Stromal cell of bone marrow (primary cell): ENCODE measurements at regions not wholly inside any gene's neighbourhood (a gene's known extent, or its start where the extent isn't known, plus 50 kb on each side); places are given as distances from the start of the nearest gene placed in this dataset.

Source experiments
- DNase-seq: peaks from one replicate; pipeline ENCODE4 v3.0.0-alpha.2; 2012; ENCODE audit warnings: low read depth

- peak; percentile 56 for DNase-seq
Observed at GRCh38 chrX:26032111-26032912, 105.8 kb upstream of the MAGEB18 start.

- no peak for DNase-seq
Observed at GRCh38 chrX:26037367-26037766, 100.8 kb upstream of the MAGEB18 start.

DNA sequence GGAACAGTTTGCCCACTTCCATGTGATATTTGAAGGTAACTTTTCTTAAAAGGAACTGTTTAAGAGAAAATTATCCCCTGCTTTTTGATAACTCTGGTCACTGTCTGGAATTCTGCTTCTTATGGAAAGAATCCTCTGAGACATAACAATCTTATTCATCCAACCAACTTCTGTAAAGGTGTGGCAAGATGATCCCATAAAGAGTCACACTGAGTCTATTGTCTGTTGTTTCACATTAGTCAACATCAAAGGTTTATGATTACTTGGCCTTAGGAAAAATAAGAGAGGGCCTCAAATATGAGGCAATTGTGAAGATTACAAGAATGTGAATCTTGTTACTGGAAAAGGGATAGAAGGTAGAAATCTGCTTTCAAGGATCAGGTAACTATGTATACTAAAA is 88.0 kb upstream of the MAGEB18 start:
- no peak for DNase-seq

DNA sequence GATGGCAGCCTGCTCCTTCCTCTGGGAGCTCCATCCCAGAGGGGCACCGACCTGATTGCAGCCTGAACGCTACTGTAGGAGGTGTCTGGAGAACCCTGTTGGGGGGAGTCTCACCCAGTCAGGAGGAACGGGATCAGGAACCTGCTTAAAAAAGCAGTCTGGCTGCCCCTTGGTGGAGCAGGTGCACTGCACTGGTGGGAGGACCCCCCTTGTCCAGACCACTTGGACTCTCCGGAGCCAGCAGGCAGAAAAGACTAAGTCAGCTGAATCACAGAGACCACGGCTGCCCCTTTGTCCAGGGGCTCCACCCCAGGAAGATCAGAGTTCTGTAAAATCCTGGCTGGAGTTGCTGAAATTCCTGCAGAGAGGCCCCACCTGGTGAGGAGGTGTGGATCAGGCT is 67.3 kb upstream of the MAGEB18 start:
- DNase-seq: no peak

DNA sequence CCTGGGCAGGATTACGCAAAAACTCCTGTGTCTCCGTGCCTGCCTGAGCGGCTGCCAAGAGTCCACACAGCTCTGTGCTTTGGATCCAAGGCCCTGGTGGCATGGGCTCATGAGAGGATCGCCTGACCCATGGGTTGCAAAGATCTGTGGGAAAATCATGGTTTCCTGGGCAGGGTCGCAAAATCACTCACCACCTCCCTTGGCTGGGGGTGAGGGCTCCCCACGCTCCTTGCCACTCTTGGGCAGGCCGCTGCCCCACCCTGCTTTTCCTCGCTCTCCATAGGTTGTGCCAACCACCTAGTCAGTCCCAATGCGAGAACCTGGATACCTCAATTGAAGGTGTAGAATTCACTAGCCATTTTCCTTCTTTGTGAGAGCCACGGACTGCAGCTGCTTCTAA is 66.5 kb upstream of the MAGEB18 start:
- DNase-seq: no peak

DNA sequence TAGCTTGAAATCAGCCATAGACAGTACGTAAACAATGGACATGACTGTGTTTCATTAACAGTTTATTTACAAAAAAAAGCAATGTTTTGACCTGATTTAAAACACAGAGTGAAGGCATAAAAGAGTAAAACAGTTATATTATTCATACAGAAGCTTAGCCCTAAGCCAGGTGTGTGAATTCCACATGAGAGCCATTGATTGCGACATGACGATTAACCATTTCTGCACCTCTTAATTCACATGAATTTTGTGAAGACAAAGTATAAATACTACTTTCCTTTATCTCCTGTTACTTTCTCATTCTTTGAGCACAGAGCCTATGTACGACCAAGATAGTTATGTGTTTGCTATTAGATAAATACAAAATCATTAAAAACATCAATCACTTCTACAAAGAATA is 55.0 kb upstream of the MAGEB18 start:
- DNase-seq: no peak
